ENCODE measurements at regions not wholly inside any gene's neighbourhood (a gene's known extent, or its start where the extent isn't known, plus 50 kb on each side); places are given as distances from the start of the nearest gene placed in this dataset.
"Not testable (repeated sequence)": the region's sequence is repeated elsewhere in the genome, so short reads cannot be mapped to it uniquely, and the experiment has no call there.

GRCh38 chr1:95625224-95625623 lies 391.2 kb downstream of the RWDD3 start:
- no peaks in the 10 kb centered on the region for H3K4me1 ChIP-seq (ENCODE audit: control insufficient read depth, insufficient read depth, low read length)
- H3K27me3 ChIP-seq (ENCODE audit: control insufficient read depth, insufficient read depth, low read length), result no peaks in the 10 kb centered on the region
- no peak for DNase-seq (ENCODE audit: low read depth, low spot score)
- no peak overlapping the region for H3K4me3 ChIP-seq (ENCODE audit: low read length)
- no CpG with 5 or more reads among the region's 1 CpG for WGBS (ENCODE audit: insufficient coverage, insufficient read length)
- no peak overlapping the region for H3K27ac ChIP-seq (ENCODE audit: low read length)
- H3K36me3 ChIP-seq (ENCODE audit: control insufficient read depth, insufficient read depth, low read length), result no peaks in the 10 kb centered on the region
- H3K9me3 ChIP-seq (ENCODE audit: control insufficient read depth, insufficient read depth, low read length), result no peaks in the 10 kb centered on the region

- H3K27me3 ChIP-seq (ENCODE audit: control insufficient read depth, insufficient read depth, low read length), result no peaks in the 10 kb centered on the region
- no peaks in the 10 kb centered on the region for H3K4me1 ChIP-seq (ENCODE audit: control insufficient read depth, insufficient read depth, low read length)
- H3K4me3 ChIP-seq (ENCODE audit: low read length), result no peak overlapping the region
- no peak for DNase-seq (ENCODE audit: low read depth, low spot score)
- no CpG with 5 or more reads among the region's 6 CpGs for WGBS (ENCODE audit: insufficient coverage, insufficient read length)
- H3K9me3 ChIP-seq (ENCODE audit: control insufficient read depth, insufficient read depth, low read length), result no peaks in the 10 kb centered on the region
- H3K36me3 ChIP-seq (ENCODE audit: control insufficient read depth, insufficient read depth, low read length), result no peaks in the 10 kb centered on the region
- no peak overlapping the region for H3K27ac ChIP-seq (ENCODE audit: low read length)
Measured at GRCh38 chr1:95627244-95627643, 393.2 kb downstream of the RWDD3 start.

GRCh38 chr1:95631695-95632094 lies 397.7 kb downstream of the RWDD3 start:
- DNase-seq (ENCODE audit: low read depth, low spot score), result no peak
- no peaks in the 10 kb centered on the region for H3K36me3 ChIP-seq (ENCODE audit: control insufficient read depth, insufficient read depth, low read length)
- H3K27ac ChIP-seq (ENCODE audit: low read length), result no peak overlapping the region
- H3K9me3 ChIP-seq (ENCODE audit: control insufficient read depth, insufficient read depth, low read length), result no peaks in the 10 kb centered on the region
- no peak overlapping the region for H3K4me3 ChIP-seq (ENCODE audit: low read length)
- WGBS (ENCODE audit: insufficient coverage, insufficient read length), result no CpG with 5 or more reads among the region's 3 CpGs
- H3K4me1 ChIP-seq (ENCODE audit: control insufficient read depth, insufficient read depth, low read length), result no peaks in the 10 kb centered on the region
- no peaks in the 10 kb centered on the region for H3K27me3 ChIP-seq (ENCODE audit: control insufficient read depth, insufficient read depth, low read length)

- no peak overlapping the region for H3K4me3 ChIP-seq (ENCODE audit: low read length)
- H3K27ac ChIP-seq (ENCODE audit: low read length), result no peak overlapping the region
- H3K4me1 ChIP-seq (ENCODE audit: control insufficient read depth, insufficient read depth, low read length), result no peaks in the 10 kb centered on the region
- H3K9me3 ChIP-seq (ENCODE audit: control insufficient read depth, insufficient read depth, low read length), result no peaks in the 10 kb centered on the region
- H3K36me3 ChIP-seq (ENCODE audit: control insufficient read depth, insufficient read depth, low read length), result no peaks in the 10 kb centered on the region
- H3K27me3 ChIP-seq (ENCODE audit: control insufficient read depth, insufficient read depth, low read length), result no peaks in the 10 kb centered on the region
- DNase-seq (ENCODE audit: low read depth, low spot score), result no peak
- no CpG with 5 or more reads among the region's 3 CpGs for WGBS (ENCODE audit: insufficient coverage, insufficient read length)
Measured at GRCh38 chr1:95635811-95636210, 401.8 kb downstream of the RWDD3 start.

- H3K4me3 ChIP-seq (ENCODE audit: low read length), result no peak overlapping the region
- DNase-seq (ENCODE audit: low read depth, low spot score), result no peak
- H3K27me3 ChIP-seq (ENCODE audit: control insufficient read depth, insufficient read depth, low read length), result no peaks in the 10 kb centered on the region
- no peaks in the 10 kb centered on the region for H3K36me3 ChIP-seq (ENCODE audit: control insufficient read depth, insufficient read depth, low read length)
- H3K9me3 ChIP-seq (ENCODE audit: control insufficient read depth, insufficient read depth, low read length), result no peaks in the 10 kb centered on the region
- WGBS (ENCODE audit: insufficient coverage, insufficient read length), result no CpG with 5 or more reads among the region's 1 CpG
- no peak overlapping the region for H3K27ac ChIP-seq (ENCODE audit: low read length)
- no peaks in the 10 kb centered on the region for H3K4me1 ChIP-seq (ENCODE audit: control insufficient read depth, insufficient read depth, low read length)
Measured at GRCh38 chr1:95636897-95637296, 402.9 kb downstream of the RWDD3 start.

GRCh38 chr1:95640746-95641145 lies 406.7 kb downstream of the RWDD3 start:
- H3K4me1 ChIP-seq (ENCODE audit: control insufficient read depth, insufficient read depth, low read length), result no peaks in the 10 kb centered on the region
- no peaks in the 10 kb centered on the region for H3K27me3 ChIP-seq (ENCODE audit: control insufficient read depth, insufficient read depth, low read length)
- no peak for DNase-seq (ENCODE audit: low read depth, low spot score)
- no peak overlapping the region for H3K27ac ChIP-seq (ENCODE audit: low read length)
- no peak overlapping the region for H3K4me3 ChIP-seq (ENCODE audit: low read length)
- WGBS (ENCODE audit: insufficient coverage, insufficient read length), result no CpG with 5 or more reads among the region's 2 CpGs
- no peaks in the 10 kb centered on the region for H3K9me3 ChIP-seq (ENCODE audit: control insufficient read depth, insufficient read depth, low read length)
- no peaks in the 10 kb centered on the region for H3K36me3 ChIP-seq (ENCODE audit: control insufficient read depth, insufficient read depth, low read length)

- Histone ChIP-seq H3K27ac (ENCODE audit: low read length) (no peak overlapping the region), H3K4me3 (ENCODE audit: low read length) (no peak overlapping the region), H3K36me3 (ENCODE audit: control insufficient read depth, insufficient read depth, low read length) (no peaks in the 10 kb centered on the region), H3K27me3 (ENCODE audit: control insufficient read depth, insufficient read depth, low read length) (no peaks in the 10 kb centered on the region), H3K9me3 (ENCODE audit: control insufficient read depth, insufficient read depth, low read length) (no peaks in the 10 kb centered on the region), H3K4me1 (ENCODE audit: control insufficient read depth, insufficient read depth, low read length) (no peaks in the 10 kb centered on the region)
- DNase-seq (ENCODE audit: low read depth, low spot score), result no peak
- WGBS (ENCODE audit: insufficient coverage, insufficient read length), result no CpG with 5 or more reads among the region's 2 CpGs
Measured at GRCh38 chr1:95641386-95641785, 407.4 kb downstream of the RWDD3 start.

GRCh38 chr1:95642035-95642434 lies 408.0 kb downstream of the RWDD3 start:
- no peaks in the 10 kb centered on the region for H3K9me3 ChIP-seq (ENCODE audit: control insufficient read depth, insufficient read depth, low read length)
- H3K36me3 ChIP-seq (ENCODE audit: control insufficient read depth, insufficient read depth, low read length), result no peaks in the 10 kb centered on the region
- H3K4me1 ChIP-seq (ENCODE audit: control insufficient read depth, insufficient read depth, low read length), result no peaks in the 10 kb centered on the region
- H3K4me3 ChIP-seq (ENCODE audit: low read length), result no peak overlapping the region
- no peaks in the 10 kb centered on the region for H3K27me3 ChIP-seq (ENCODE audit: control insufficient read depth, insufficient read depth, low read length)
- DNase-seq (ENCODE audit: low read depth, low spot score), result no peak
- no CpG with 5 or more reads among the region's 2 CpGs for WGBS (ENCODE audit: insufficient coverage, insufficient read length)
- no peak overlapping the region for H3K27ac ChIP-seq (ENCODE audit: low read length)

GRCh38 chr1:95643071-95643470 lies 409.1 kb downstream of the RWDD3 start:
- Histone ChIP-seq H3K9me3 (ENCODE audit: control insufficient read depth, insufficient read depth, low read length) (no peaks in the 10 kb centered on the region), H3K4me1 (ENCODE audit: control insufficient read depth, insufficient read depth, low read length) (no peaks in the 10 kb centered on the region), H3K27ac (ENCODE audit: low read length) (no peak overlapping the region), H3K4me3 (ENCODE audit: low read length) (no peak overlapping the region), H3K27me3 (ENCODE audit: control insufficient read depth, insufficient read depth, low read length) (no peaks in the 10 kb centered on the region), H3K36me3 (ENCODE audit: control insufficient read depth, insufficient read depth, low read length) (no peaks in the 10 kb centered on the region)
- no CpG with 5 or more reads among the region's 3 CpGs for WGBS (ENCODE audit: insufficient coverage, insufficient read length)
- DNase-seq (ENCODE audit: low read depth, low spot score), result no peak

- not testable (repeated sequence) for H3K36me3 ChIP-seq (ENCODE audit: control insufficient read depth, insufficient read depth, low read length)
Measured at GRCh38 chr1:95645126-95645525, 411.1 kb downstream of the RWDD3 start.

GRCh38 chr1:95650631-95651030 lies 416.6 kb downstream of the RWDD3 start:
- Histone ChIP-seq H3K4me3 (ENCODE audit: low read length) (no peak overlapping the region), H3K4me1 (ENCODE audit: control insufficient read depth, insufficient read depth, low read length) (no peaks in the 10 kb centered on the region), H3K9me3 (ENCODE audit: control insufficient read depth, insufficient read depth, low read length) (no peaks in the 10 kb centered on the region), H3K36me3 (ENCODE audit: control insufficient read depth, insufficient read depth, low read length) (no peaks in the 10 kb centered on the region), H3K27ac (ENCODE audit: low read length) (no peak overlapping the region), H3K27me3 (ENCODE audit: control insufficient read depth, insufficient read depth, low read length) (no peaks in the 10 kb centered on the region)
- no CpG with 5 or more reads among the region's 3 CpGs for WGBS (ENCODE audit: insufficient coverage, insufficient read length)
- DNase-seq (ENCODE audit: low read depth, low spot score), result no peak

More at GRCh38 chr1:95645126-95645525, 411.1 kb downstream of the RWDD3 start:
- WGBS (ENCODE audit: insufficient coverage, insufficient read length), result no CpG with 5 or more reads among the region's 6 CpGs
- not testable (repeated sequence) for H3K4me3 ChIP-seq (ENCODE audit: low read length); DNase-seq (ENCODE audit: low read depth, low spot score); H3K27me3 ChIP-seq (ENCODE audit: control insufficient read depth, insufficient read depth, low read length); H3K4me1 ChIP-seq (ENCODE audit: control insufficient read depth, insufficient read depth, low read length); H3K9me3 ChIP-seq (ENCODE audit: control insufficient read depth, insufficient read depth, low read length); H3K27ac ChIP-seq (ENCODE audit: low read length)

All from iPS DF 6.9 (cell line).